ENCODE measurements at regions not wholly inside any gene's neighbourhood (a gene's known extent, or its start where the extent isn't known, plus 50 kb on each side); places are given as distances from the start of the nearest gene placed in this dataset.
"Not testable (repeated sequence)": the region's sequence is repeated elsewhere in the genome, so short reads cannot be mapped to it uniquely, and the experiment has no call there.

- TF ChIP-seq CTCF (IDR thresholded peaks at IDR 0.05); MAX (IDR thresholded peaks at IDR 0.05; ENCODE audit: low read depth); TAF1 (IDR thresholded peaks at IDR 0.05; ENCODE audit: borderline replicate concordance, low read depth, low read length); ELF1 (IDR thresholded peaks at IDR 0.05); SIN3A (IDR thresholded peaks at IDR 0.05; ENCODE audit: borderline replicate concordance, low read depth, low read length); POLR2AphosphoS5 (IDR thresholded peaks at IDR 0.05; ENCODE audit: low read depth, low read length); EZH2phosphoT487 (IDR thresholded peaks at IDR 0.05; ENCODE audit: borderline replicate concordance, low read depth): not testable (repeated sequence)
Measured at GRCh38 chr9:97199683-97200082, 107.8 kb upstream of the CCDC180 start.

All from SK-N-SH (cell line).